K562 (cell line): ENCODE measurements at regions not wholly inside any gene's neighbourhood (a gene's known extent, or its start where the extent isn't known, plus 50 kb on each side); places are given as distances from the start of the nearest gene placed in this dataset.

ENCODE experiments used
- ATAC-seq: fragments of 200-7000 bp; cut with Tn5 transposase; 3 replicates; pipeline ENCODE4 v1.9.1; 2020; ENCODE audit warnings: moderate library complexity
- BruUV-seq: library from RNA; stranded (reverse); fragments of 400-500 nt; replicated peaks from 2 replicates; lab custom pipeline; 2021; lab: Mats Ljungman, UMichigan
- CTCF ChIA-PET: fragments of 300-600 bp; formaldehyde crosslinking; extraction: SDS; loops from one replicate; lab custom pipeline; 2021; ENCODE audit warnings: low intra/inter-chr PET ratio; lab: Yijun Ruan, JAX
- POLR2A ChIA-PET: fragments of 300-600, 350-650 bp; sonication (Branson Sonifier 250); formaldehyde crosslinking; extraction: SDS; loops from one replicate; lab custom pipeline; 2021; ENCODE audit warnings: antibody characterized with exemption, inconsistent platforms; lab: Yijun Ruan, JAX
- DNase-seq, 4 experiments: peaks; one replicate each; pipeline versions ENCODE4 v3.0.0 to v3.0.0-alpha.2; 2011 to 2018; ENCODE audit warnings: low spot score in 3 of 4, mixed read lengths in 3 of 4; ENCODE audit errors: extremely low read depth in 1 of 4
- FAIRE-seq: peaks from 2 replicates; lab custom pipeline; 2011; peaks lifted over from hg19 to GRCh38; lab: Jason Lieb, UNC
- H2AFZ ChIP-seq: 2 replicates; pipeline ENCODE4 v1.6.0; 2011; ENCODE audit warnings: low read depth, low read length, control low read depth, inconsistent platforms
- H3K27ac ChIP-seq: fragments of 200-600 bp; 3 replicates; pipeline ENCODE4 v1.8.0; 2011; ENCODE audit warnings: low read depth, mild to moderate bottlenecking, control low read depth, inconsistent platforms, low read length, moderate library complexity, mixed read lengths; ENCODE audit errors: extremely low read depth
- H3K27me3 ChIP-seq, 2 experiments: fragments of 300-600 bp in 1 of 2; 2 replicates in 1 of 2; 3 replicates in 1 of 2; pipeline versions ENCODE4 v1.6.0 to v1.8.0; 2011; ENCODE audit warnings: inconsistent platforms in 2 of 2, low read length in 2 of 2, mild to moderate bottlenecking in 1 of 2, mixed read lengths in 1 of 2, moderate library complexity in 1 of 2; ENCODE audit not compliant: control insufficient read depth in 2 of 2, insufficient read depth in 2 of 2
- H3K36me3 ChIP-seq: fragments of 300-600 bp; 3 replicates; pipeline ENCODE4 v1.8.0; 2011; ENCODE audit warnings: mild to moderate bottlenecking, low read length, inconsistent platforms; ENCODE audit not compliant: control insufficient read depth, insufficient read depth
- H3K4me1 ChIP-seq, 2 experiments: fragments of 200-600 bp in 1 of 2; replicated peaks in 1 of 2; 2 replicates in 1 of 2; 3 replicates in 1 of 2; pipeline versions ENCODE4 v1.5.1 to v1.8.0; 2011; ENCODE audit warnings: inconsistent platforms in 2 of 2, low read length in 2 of 2, mild to moderate bottlenecking in 1 of 2, mixed read lengths in 1 of 2, moderate library complexity in 1 of 2; ENCODE audit not compliant: control insufficient read depth in 2 of 2, insufficient read depth in 2 of 2
- H3K4me2 ChIP-seq: 2 replicates; pipeline ENCODE4 v1.6.1; 2011; ENCODE audit warnings: low read length, control low read depth, inconsistent platforms, mixed read lengths; ENCODE audit not compliant: insufficient read depth
- H3K4me3 ChIP-seq: fragments of 200-600 bp; sonication (generic), shearing (Covaris generic); 2 replicates; pipeline ENCODE4 v1.5.1; 2016; ENCODE audit warnings: control low read depth, inconsistent platforms
- H3K79me2 ChIP-seq: fragments of 200-600 bp; 3 replicates; pipeline ENCODE4 v1.8.0; 2011; ENCODE audit warnings: low read length, inconsistent platforms; ENCODE audit not compliant: control insufficient read depth, insufficient read depth
- H3K9ac ChIP-seq, 2 experiments: 2 replicates each; pipeline versions ENCODE4 v1.6.0 to v1.6.1; 2011; ENCODE audit warnings: low read depth in 2 of 2, low read length in 2 of 2, control low read depth in 1 of 2, inconsistent platforms in 1 of 2, mild to moderate bottlenecking in 1 of 2, mixed read lengths in 1 of 2; ENCODE audit not compliant: insufficient read depth in 1 of 2
- H3K9me1 ChIP-seq: one replicate; pipeline ENCODE4 v1.6.0; 2011; ENCODE audit warnings: inconsistent platforms, mild to moderate bottlenecking, low read length, moderate library complexity; ENCODE audit not compliant: control insufficient read depth, insufficient read depth
- H3K9me3 ChIP-seq: replicated peaks from 2 replicates; pipeline ENCODE4 v1.5.1; 2011; ENCODE audit warnings: low read depth, low read length, inconsistent platforms; ENCODE audit not compliant: control insufficient read depth, insufficient read depth
- H4K20me1 ChIP-seq: replicated peaks from 2 replicates; pipeline ENCODE4 v1.6.1; 2011; ENCODE audit warnings: low read length, inconsistent platforms, mixed read lengths; ENCODE audit not compliant: control insufficient read depth, insufficient read depth
- COPS2 ChIP-seq: fragments of 450-650 bp; conservative IDR thresholded peaks from 2 replicates; pipeline ENCODE4 v1.6.1; 2016; ENCODE audit warnings: mild to moderate bottlenecking, moderate library complexity
- CREM ChIP-seq: IDR thresholded peaks from 2 replicates; pipeline ENCODE4 v1.6.1; 2014; ENCODE audit warnings: antibody characterized with exemption, low read depth
- DPF2 ChIP-seq: fragments of 450-650 bp; IDR thresholded peaks from 2 replicates; pipeline ENCODE4 v1.6.1; 2016
- ELK1 ChIP-seq: sonication (generic); formaldehyde crosslinking; IDR thresholded peaks from 2 replicates; pipeline ENCODE4 v1.8.1; 2022; ENCODE audit warnings: missing genetic modification reagents
- FOXM1 ChIP-seq, 2 experiments: fragments of 450-650 bp in 1 of 2; sonication (generic) in 1 of 2; formaldehyde crosslinking in 1 of 2; IDR thresholded peaks; 2 replicates each; pipeline versions ENCODE4 v1.6.1 to v1.9.0; 2017 to 2022; ENCODE audit warnings: low read depth in 2 of 2, mild to moderate bottlenecking in 2 of 2, missing genetic modification reagents in 1 of 2, moderate library complexity in 1 of 2
- HNRNPK ChIP-seq: fragments of 200-400 bp; formaldehyde crosslinking; IDR thresholded peaks from one replicate; pipeline ENCODE4 v1.6.1; 2018; ENCODE audit warnings: mild to moderate bottlenecking, low read depth, low read length; ENCODE audit not compliant: poor library complexity, severe bottlenecking
- MBD2 ChIP-seq: sonication (generic); IDR thresholded peaks from 2 replicates; pipeline ENCODE4 v1.6.1; 2016; ENCODE audit warnings: low read depth, borderline replicate concordance
- XRCC4 ChIP-seq: IDR thresholded peaks from one replicate; pipeline ENCODE4 v1.6.1; 2011; ENCODE audit not compliant: insufficient read depth, insufficient read length; ENCODE audit errors: extremely low read depth
- YBX1 ChIP-seq: fragments of 450-650 bp; IDR thresholded peaks from 2 replicates; pipeline ENCODE4 v1.7.1; 2016; ENCODE audit warnings: mild to moderate bottlenecking
- ZBTB17 ChIP-seq: fragments of 450-650 bp; formaldehyde crosslinking; IDR thresholded peaks from 2 replicates; pipeline ENCODE4 v1.4.0; 2020; ENCODE audit warnings: mild to moderate bottlenecking
- ZNF133 ChIP-seq: fragments of 250-450 bp; sonication (Bioruptor Pico); IDR thresholded peaks from 2 replicates; pipeline ENCODE4 v1.4.0; 2020; ENCODE audit warnings: mild to moderate bottlenecking
- ZNF592 ChIP-seq: fragments of 450-650 bp; IDR thresholded peaks from 2 replicates; pipeline ENCODE4 v1.6.1; 2017; ENCODE audit warnings: antibody characterized with exemption, mild to moderate bottlenecking
- in situ Hi-C: fragments of 300-500 bp; cut with MboI; formaldehyde crosslinking; loops from 4 replicates; pipeline ENCODE4 v1.15.0; 2018; ENCODE audit warnings: inconsistent platforms, mixed read lengths
- intact Hi-C: fragments of 100-400 bp; cut with micrococcal nuclease; formaldehyde crosslinking; loops from 2 replicates; pipeline ENCODE4 v1.14.2; 2022
- TF ChIP-seq, protein P1 (sequence below), 2 experiments: fragments of 450-650 bp in 1 of 2; sonication (generic) in 1 of 2; formaldehyde crosslinking in 1 of 2; IDR thresholded peaks in 1 of 2; conservative IDR thresholded peaks in 1 of 2; 2 replicates each; pipeline versions ENCODE4 v1.6.1 to v1.8.1; 2016 to 2023; ENCODE audit warnings: mild to moderate bottlenecking in 2 of 2, moderate library complexity in 2 of 2, inconsistent platforms in 1 of 2, missing genetic modification reagents in 1 of 2

GRCh38 chr4:19496756-19497155 is 754.9 kb upstream of the SLIT2 start (continued):
- no peak for TF ChIP-seq FOXM1 (IDR thresholded peaks at IDR 0.05; ENCODE audit: low read depth)
- no peak for TF ChIP-seq FOXM1 (CRISPR knock-in tag; IDR thresholded peaks at IDR 0.05; ENCODE audit: low read depth)
- TF ChIP-seq XRCC4, result no peak
- TF ChIP-seq YBX1, result no peak
- TF ChIP-seq COPS2, result no peak
- TF ChIP-seq MBD2, result no peak
- no peak for TF ChIP-seq DPF2
- TF ChIP-seq ZNF133 (CRISPR knock-in tag), result no peak
- no peak for TF ChIP-seq ELK1 (CRISPR knock-in tag)
- TF ChIP-seq HNRNPK, result no peak

DNA sequence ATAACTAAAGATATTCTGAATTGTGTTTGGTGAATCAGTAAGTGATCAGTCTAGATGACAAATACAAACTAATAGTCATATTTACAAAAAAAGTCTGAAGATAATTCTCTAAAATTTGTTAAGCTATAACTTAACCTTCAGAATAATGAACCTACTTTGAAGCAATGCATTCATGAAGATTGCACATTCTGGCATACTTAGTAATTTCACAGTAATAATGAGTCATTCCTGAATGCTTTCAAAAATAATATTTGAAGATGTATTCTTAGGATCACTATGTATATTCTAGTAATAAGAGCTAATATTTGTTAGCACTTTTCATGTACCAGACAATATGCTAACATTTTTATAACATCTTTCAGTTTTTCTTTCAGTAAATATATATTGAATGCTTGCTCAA is 756.7 kb upstream of the SLIT2 start:
- TF ChIP-seq ZBTB17 (no peak), CREM (no peak), ZNF592 (no peak)
- TF ChIP-seq, protein P1, sequence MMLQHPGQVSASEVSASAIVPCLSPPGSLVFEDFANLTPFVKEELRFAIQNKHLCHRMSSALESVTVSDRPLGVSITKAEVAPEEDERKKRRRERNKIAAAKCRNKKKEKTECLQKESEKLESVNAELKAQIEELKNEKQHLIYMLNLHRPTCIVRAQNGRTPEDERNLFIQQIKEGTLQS (IDR thresholded peaks at IDR 0.05), result no peak
- TF ChIP-seq, protein P1 (CRISPR knock-in tag; conservative IDR thresholded peaks at IDR 0.05), result no peak
- in situ Hi-C loops, result no loop called here

More for the DNA sequence above, 756.7 kb upstream of the SLIT2 start:
- FAIRE-seq, result no peak
- no peak overlapping the region for H2AFZ ChIP-seq
- no TSS peak for BruUV-seq
- no peaks in the 10 kb centered on the region for H3K27me3 ChIP-seq
- no peak overlapping the region for H3K9ac ChIP-seq
- intact Hi-C loops, result no loop called here
- POLR2A ChIA-PET, result no interaction called here
- H3K27ac ChIP-seq, result no peak overlapping the region
- DNase-seq, result no peak
- H3K36me3 ChIP-seq, result no peaks in the 10 kb centered on the region
- no peak for ATAC-seq
- H3K79me2 ChIP-seq, result no peaks in the 10 kb centered on the region
- no peak overlapping the region for H3K4me3 ChIP-seq
- no peaks in the 10 kb centered on the region for H3K4me1 ChIP-seq
- H3K4me2 ChIP-seq, result no peak overlapping the region
- CTCF ChIA-PET, result no interaction called here
- no peaks in the 10 kb centered on the region for H3K9me1 ChIP-seq
- H3K9me3 ChIP-seq, result no peaks in the 10 kb centered on the region
- H4K20me1 ChIP-seq, result no peaks in the 10 kb centered on the region
